GM13976 (cell line): ENCODE measurements at regions not wholly inside any gene's neighbourhood (a gene's known extent, or its start where the extent isn't known, plus 50 kb on each side); places are given as distances from the start of the nearest gene placed in this dataset.

ENCODE experiments used
- DNase-seq: peaks from one replicate; pipeline ENCODE4 v3.0.0; 2012; ENCODE audit warnings: low spot score
- in situ Hi-C: fragments of 300-500 bp; cut with MboI; formaldehyde crosslinking; loops from one replicate; pipeline ENCODE4 v1.12.0; 2022; ENCODE audit warnings: low sequenced_read_pairs, mixed read lengths, inconsistent platforms; ENCODE audit not compliant: unreplicated experiment
- TF ChIP-seq, protein P1 (sequence below): IDR thresholded peaks from 2 replicates; pipeline ENCODE4 v1.5.1; 2012; ENCODE audit warnings: borderline replicate concordance, mild to moderate bottlenecking; ENCODE audit not compliant: insufficient read depth; ENCODE audit errors: extremely low read depth, missing control alignments, control extremely low read depth

DNA sequence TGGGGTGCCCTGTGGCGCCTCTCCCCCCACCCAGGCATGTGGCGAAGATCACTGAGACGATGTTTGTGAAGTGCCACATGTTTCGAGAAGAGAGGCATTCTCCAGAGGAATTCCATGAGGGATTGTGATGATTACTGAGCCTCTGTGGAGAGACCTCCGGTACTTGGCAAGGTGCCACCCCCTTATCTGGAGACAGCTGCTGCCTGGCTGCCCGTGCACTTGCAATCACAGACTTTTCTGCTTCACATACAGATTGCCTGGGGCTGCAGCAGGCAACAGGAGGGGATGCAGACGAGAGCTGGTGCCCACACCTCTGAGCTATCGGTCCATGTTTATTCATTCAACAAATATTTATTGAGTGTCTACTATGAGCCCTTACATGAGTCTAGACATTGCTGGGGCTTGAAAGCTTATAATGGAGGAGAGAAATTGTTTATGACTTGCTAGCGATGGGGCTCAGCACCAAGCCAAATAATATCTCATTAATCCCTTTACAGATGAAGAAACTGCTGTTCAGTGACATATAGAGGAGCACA lies 317.2 kb upstream of the ZFHX3 start:
- TF ChIP-seq, protein P1, sequence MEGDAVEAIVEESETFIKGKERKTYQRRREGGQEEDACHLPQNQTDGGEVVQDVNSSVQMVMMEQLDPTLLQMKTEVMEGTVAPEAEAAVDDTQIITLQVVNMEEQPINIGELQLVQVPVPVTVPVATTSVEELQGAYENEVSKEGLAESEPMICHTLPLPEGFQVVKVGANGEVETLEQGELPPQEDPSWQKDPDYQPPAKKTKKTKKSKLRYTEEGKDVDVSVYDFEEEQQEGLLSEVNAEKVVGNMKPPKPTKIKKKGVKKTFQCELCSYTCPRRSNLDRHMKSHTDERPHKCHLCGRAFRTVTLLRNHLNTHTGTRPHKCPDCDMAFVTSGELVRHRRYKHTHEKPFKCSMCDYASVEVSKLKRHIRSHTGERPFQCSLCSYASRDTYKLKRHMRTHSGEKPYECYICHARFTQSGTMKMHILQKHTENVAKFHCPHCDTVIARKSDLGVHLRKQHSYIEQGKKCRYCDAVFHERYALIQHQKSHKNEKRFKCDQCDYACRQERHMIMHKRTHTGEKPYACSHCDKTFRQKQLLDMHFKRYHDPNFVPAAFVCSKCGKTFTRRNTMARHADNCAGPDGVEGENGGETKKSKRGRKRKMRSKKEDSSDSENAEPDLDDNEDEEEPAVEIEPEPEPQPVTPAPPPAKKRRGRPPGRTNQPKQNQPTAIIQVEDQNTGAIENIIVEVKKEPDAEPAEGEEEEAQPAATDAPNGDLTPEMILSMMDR, result no peak
- in situ Hi-C loops, result no loop called here
- DNase-seq, result no peak

DNA sequence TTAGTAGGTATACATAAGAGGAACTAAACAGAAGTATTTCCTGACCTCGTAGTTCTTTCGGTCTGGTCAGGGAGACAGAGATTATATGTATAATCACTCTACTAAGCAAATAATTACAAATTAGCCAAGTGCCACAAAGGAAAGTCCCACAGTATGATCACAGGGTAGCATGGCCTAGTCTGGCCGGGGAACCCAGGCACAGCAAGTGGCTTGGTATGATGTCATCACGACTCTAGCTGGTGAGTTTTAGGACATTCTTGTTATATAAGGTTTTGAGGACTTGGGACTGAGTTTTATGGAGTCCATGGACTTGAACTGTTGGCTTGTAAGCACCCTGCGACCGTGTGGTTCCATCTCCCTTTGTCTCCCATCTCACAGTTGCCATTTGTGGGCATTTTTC lies 316.5 kb upstream of the ZFHX3 start:
- no peak for DNase-seq
- in situ Hi-C loops, result no loop called here
- TF ChIP-seq, protein P1, result no peak

DNA sequence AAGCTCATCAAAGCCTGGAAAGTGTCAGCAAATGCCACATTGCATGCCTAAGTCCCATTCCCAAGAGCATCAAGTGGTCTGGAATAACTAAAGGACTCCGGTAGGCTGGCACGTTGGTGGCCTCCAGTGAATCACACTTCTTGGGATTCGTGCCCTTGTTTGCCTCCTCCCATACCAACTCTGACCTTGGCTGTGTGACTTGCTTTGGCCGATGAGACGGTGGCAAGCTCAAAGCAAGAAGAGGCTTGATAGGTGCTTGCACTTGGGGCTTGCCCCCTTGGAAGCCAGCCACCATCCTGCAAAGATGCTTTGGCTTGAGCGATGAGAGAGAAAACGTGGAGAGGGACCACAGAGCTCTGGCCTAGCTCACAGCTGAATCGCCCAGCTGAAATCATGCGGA lies 313.1 kb upstream of the ZFHX3 start:
- in situ Hi-C loops, result no loop called here
- DNase-seq, result no peak
- TF ChIP-seq, protein P1, result no peak

DNA sequence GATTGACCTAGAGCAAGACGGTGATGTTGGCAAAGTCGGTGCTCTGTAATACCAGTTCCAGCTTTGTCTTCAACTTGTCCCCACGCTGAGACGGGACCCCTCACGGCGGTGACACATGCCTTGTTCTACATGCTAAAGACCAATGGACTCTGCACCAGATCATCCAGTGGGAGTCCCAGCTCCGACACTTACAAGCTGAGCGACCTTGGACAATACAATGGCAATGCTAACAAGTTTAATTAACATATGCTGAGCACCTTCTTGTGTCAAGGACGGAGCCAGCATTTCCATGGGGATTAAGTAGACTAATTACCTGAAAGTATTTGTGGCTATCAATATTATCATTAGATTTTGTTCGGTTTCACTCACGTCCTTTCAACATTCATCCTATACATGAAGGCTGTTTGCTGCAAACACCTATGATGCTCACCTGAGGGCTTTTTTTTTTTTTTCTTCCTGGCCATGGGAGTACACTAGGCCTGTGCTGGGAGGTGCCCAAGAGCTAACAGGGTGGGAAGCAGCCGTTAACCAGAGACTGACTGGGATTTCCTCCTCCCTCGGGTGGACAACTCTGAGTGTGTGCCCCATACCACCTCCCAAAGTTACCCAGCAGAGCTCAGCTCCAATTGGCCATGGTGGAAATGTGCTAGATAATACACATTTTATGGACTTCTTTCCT lies 308.6 kb upstream of the ZFHX3 start:
- in situ Hi-C loops, result no loop called here
- DNase-seq, result no peak
- TF ChIP-seq, protein P1, result no peak

DNA sequence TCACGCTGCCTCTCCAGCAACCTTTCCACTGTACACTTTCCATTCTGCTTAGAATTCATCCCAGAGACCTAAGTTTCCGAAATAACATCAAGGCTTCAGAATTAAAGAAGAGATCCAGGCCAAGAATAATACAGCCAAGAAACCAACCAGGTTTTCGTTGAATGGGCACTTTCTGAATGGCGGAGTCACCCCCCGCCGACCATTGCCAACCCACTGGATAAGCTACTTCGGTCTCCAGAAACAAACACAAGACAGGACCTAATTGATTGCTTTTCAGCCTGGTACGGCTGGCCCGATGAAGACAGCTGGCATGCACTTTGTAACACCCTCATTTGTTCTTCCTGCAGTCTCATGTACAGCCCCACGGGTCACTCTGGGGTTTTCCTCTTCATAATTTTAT lies 308.1 kb upstream of the ZFHX3 start:
- TF ChIP-seq, protein P1, result no peak
- in situ Hi-C loops, result no loop called here

DNA sequence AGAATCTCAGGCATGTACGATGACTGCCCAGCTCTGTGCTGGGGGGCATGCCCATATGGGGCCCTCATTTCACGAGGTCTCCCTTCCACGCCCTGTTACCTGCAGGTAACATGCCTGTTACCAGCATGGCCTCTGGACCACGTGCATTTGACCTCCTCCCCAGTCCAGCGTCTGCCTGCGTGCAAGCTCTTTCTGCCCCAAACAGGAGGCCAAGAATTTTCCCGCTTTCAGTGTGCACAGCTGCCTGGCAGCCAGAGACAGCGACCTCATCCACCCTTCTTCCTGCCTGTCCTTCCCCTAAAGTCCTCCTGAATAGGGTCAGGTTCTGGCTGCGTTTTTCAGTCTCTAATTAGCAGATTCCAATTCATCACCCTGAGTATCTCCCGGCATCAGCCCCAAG lies 306.5 kb upstream of the ZFHX3 start:
- TF ChIP-seq, protein P1, result no peak

More for the DNA sequence above, 308.1 kb upstream of the ZFHX3 start:
- no peak for DNase-seq

More for the DNA sequence above, 306.5 kb upstream of the ZFHX3 start:
- in situ Hi-C loops, result no loop called here
- no peak for DNase-seq
